ENCODE measurements at regions not wholly inside any gene's neighbourhood (a gene's known extent, or its start where the extent isn't known, plus 50 kb on each side); places are given as distances from the start of the nearest gene placed in this dataset.

- Mint-ChIP-seq H3K27ac (no peak overlapping the region), H3K9me3 (no peaks in the 10 kb centered on the region), H3K4me1 (peaks cover 3 to 6% of the 10 kb centered on the region in 2 experiments; a peak in 3 of 4 replicates), H3K27me3 (ENCODE audit: low read depth) (no peaks in the 10 kb centered on the region), H3K36me3 (ENCODE audit: insufficient read depth in 1 of 3, low read depth in 3 of 3) (peaks cover 0 to 3% (median 0%) of the 10 kb centered on the region in 3 experiments; a peak in 1 of 7 replicates), H3K4me3 (no peak overlapping the region)
- no peak overlapping the region for H3K9ac ChIP-seq (ENCODE audit: extremely low read depth, insufficient read length, low read length)
- no peaks in the 10 kb centered on the region for H4K20me1 ChIP-seq (ENCODE audit: control insufficient read depth, insufficient read depth, insufficient read length)
- H4K5ac ChIP-seq (ENCODE audit: insufficient read length, low read depth, low read length), result no peak overlapping the region
- H4K91ac ChIP-seq (ENCODE audit: insufficient read length, low read depth, low read length), result no peak overlapping the region
- H3K27ac ChIP-seq (ENCODE audit: insufficient read length, low read depth, low read length), result no peak overlapping the region
- no peak overlapping the region for H2BK5ac ChIP-seq (ENCODE audit: insufficient read length, low read length)
- no peak overlapping the region for H3K23ac ChIP-seq (ENCODE audit: insufficient read length, low read depth, low read length)
- H3K4me1 ChIP-seq (ENCODE audit: insufficient read depth, low read length), result no peaks in the 10 kb centered on the region; the same call in 1 of the 2 replicates
- no peak overlapping the region for H3T11ph ChIP-seq (ENCODE audit: low read length)
- no peak overlapping the region for H3K56ac ChIP-seq (ENCODE audit: insufficient read length, low read depth, low read length)
- H3K4ac ChIP-seq (ENCODE audit: low read depth, low read length), result no peak overlapping the region
- no peak overlapping the region for H2BK15ac ChIP-seq (ENCODE audit: low read depth, low read length)
- H3K9me3 ChIP-seq (ENCODE audit: control insufficient read depth, low read depth, low read length), result no peaks in the 10 kb centered on the region
- no peak overlapping the region for H3K18ac ChIP-seq (ENCODE audit: insufficient read length, low read depth, low read length)
- H3K79me1 ChIP-seq (ENCODE audit: insufficient read depth, low read depth, low read length, poor library complexity, severe bottlenecking), result no peaks in the 10 kb centered on the region
- TF ChIP-seq, protein P1, sequence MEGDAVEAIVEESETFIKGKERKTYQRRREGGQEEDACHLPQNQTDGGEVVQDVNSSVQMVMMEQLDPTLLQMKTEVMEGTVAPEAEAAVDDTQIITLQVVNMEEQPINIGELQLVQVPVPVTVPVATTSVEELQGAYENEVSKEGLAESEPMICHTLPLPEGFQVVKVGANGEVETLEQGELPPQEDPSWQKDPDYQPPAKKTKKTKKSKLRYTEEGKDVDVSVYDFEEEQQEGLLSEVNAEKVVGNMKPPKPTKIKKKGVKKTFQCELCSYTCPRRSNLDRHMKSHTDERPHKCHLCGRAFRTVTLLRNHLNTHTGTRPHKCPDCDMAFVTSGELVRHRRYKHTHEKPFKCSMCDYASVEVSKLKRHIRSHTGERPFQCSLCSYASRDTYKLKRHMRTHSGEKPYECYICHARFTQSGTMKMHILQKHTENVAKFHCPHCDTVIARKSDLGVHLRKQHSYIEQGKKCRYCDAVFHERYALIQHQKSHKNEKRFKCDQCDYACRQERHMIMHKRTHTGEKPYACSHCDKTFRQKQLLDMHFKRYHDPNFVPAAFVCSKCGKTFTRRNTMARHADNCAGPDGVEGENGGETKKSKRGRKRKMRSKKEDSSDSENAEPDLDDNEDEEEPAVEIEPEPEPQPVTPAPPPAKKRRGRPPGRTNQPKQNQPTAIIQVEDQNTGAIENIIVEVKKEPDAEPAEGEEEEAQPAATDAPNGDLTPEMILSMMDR (conservative IDR thresholded peaks at IDR 0.05), result no peak
- H4K8ac ChIP-seq (replicated peaks; ENCODE audit: insufficient read length, low read depth, low read length), result no peak overlapping the region
- DNase-seq, result no peak
- no peaks in the 10 kb centered on the region for H3K79me2 ChIP-seq (ENCODE audit: insufficient read depth, low read length)
- H2AK5ac ChIP-seq (ENCODE audit: insufficient read length, low read length), result no peak overlapping the region
- no peak overlapping the region for H2BK20ac ChIP-seq (ENCODE audit: low read depth, low read length, poor library complexity, severe bottlenecking)
- H3K23me2 ChIP-seq (ENCODE audit: insufficient read length, low read depth, low read length, poor library complexity, severe bottlenecking), result no peaks in the 10 kb centered on the region
- no peak overlapping the region for H3K4me2 ChIP-seq (ENCODE audit: insufficient read depth, insufficient read length, low read length)
- H2AFZ ChIP-seq (ENCODE audit: low read length), result no peak overlapping the region
- no peak overlapping the region for H2BK120ac ChIP-seq (ENCODE audit: low read depth, low read length, poor library complexity, severe bottlenecking)
- WGBS (ENCODE audit: extremely low coverage, insufficient read length, low lambda C conversion rate), result no CpG with 5 or more reads among the region's 2 CpGs
- no peaks in the 10 kb centered on the region for H3K27me3 ChIP-seq (ENCODE audit: insufficient read depth, low read length)
- no peak overlapping the region for H2BK12ac ChIP-seq (ENCODE audit: insufficient read length, low read depth, low read length)
- no peak overlapping the region for H3K14ac ChIP-seq (ENCODE audit: insufficient read depth, low read length)
These were observed 443.0 kb upstream of the KLF4 start for GRCh38 chr9:107932601-107933000.
